ENCODE measurements at regions not wholly inside any gene's neighbourhood (a gene's known extent, or its start where the extent isn't known, plus 50 kb on each side); places are given as distances from the start of the nearest gene placed in this dataset.

DNA sequence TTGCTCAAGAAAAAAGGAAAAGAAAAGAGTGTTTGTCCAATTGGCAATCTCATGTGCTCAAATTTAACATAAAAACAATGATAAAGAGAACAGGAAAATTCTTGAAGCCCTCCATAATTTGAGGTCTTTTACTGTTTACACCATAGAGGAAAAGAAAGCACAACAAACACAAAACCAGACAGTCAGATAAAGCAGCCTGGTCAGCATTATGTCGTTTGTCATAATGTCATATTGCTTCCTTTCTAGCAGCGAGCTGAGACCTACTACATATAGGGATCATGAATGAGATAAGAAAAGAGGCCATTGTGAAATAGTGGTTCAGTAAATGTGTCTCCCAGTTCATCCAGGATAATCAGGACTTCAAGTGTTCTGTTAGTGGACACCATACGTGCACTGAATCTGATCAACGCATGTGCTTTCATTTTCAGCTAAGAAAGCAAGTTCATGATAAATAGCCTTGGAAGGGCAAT is 64.7 kb upstream of the SELENOP start:
- TF ChIP-seq, protein P1, sequence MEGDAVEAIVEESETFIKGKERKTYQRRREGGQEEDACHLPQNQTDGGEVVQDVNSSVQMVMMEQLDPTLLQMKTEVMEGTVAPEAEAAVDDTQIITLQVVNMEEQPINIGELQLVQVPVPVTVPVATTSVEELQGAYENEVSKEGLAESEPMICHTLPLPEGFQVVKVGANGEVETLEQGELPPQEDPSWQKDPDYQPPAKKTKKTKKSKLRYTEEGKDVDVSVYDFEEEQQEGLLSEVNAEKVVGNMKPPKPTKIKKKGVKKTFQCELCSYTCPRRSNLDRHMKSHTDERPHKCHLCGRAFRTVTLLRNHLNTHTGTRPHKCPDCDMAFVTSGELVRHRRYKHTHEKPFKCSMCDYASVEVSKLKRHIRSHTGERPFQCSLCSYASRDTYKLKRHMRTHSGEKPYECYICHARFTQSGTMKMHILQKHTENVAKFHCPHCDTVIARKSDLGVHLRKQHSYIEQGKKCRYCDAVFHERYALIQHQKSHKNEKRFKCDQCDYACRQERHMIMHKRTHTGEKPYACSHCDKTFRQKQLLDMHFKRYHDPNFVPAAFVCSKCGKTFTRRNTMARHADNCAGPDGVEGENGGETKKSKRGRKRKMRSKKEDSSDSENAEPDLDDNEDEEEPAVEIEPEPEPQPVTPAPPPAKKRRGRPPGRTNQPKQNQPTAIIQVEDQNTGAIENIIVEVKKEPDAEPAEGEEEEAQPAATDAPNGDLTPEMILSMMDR (optimal IDR thresholded peaks at IDR 0.05 in 1 of 3, IDR thresholded peaks at IDR 0.05 in 1 of 3, conservative IDR thresholded peaks at IDR 0.05 in 1 of 3; ENCODE audit: extremely low read depth in 1 of 3, insufficient read depth in 2 of 3, low read length in 3 of 3), result no peak
- TF ChIP-seq EZH2 (IDR thresholded peaks at IDR 0.05; ENCODE audit: low read length), result no peak

Measured in keratinocyte (primary cell).